Mucosa of descending colon (tissue), 3 donors: ENCODE measurements at regions not wholly inside any gene's neighbourhood (a gene's known extent, or its start where the extent isn't known, plus 50 kb on each side); places are given as distances from the start of the nearest gene placed in this dataset.

Experiments
- ATAC-seq: fragments of 200-7000 bp; cut with Tn5 transposase; one replicate; pipeline ENCODE4 v1.9.1; 2020; ENCODE audit warnings: mild to moderate bottlenecking, moderate library complexity
- DNase-seq, 3 donors: peaks; one replicate each; pipeline ENCODE4 v3.0.0-alpha.2; 2020
- H3K36me3 ChIP-seq: fragments of 200-600 bp; one replicate; pipeline ENCODE4 v1.8.0; 2021; ENCODE audit warnings: low read depth, mild to moderate bottlenecking
- H3K4me1 ChIP-seq: fragments of 200-600 bp; one replicate; pipeline ENCODE4 v1.8.0; 2021; ENCODE audit warnings: low read depth, mild to moderate bottlenecking
- H3K4me3 ChIP-seq: fragments of 200-600 bp; one replicate; pipeline ENCODE4 v1.8.0; 2021; ENCODE audit warnings: mild to moderate bottlenecking
- H3K9me3 ChIP-seq: fragments of 200-600 bp; one replicate; pipeline ENCODE4 v1.8.0; 2021; ENCODE audit warnings: mild to moderate bottlenecking
- CTCF ChIP-seq: fragments of 200-600 bp; IDR thresholded peaks from one replicate; pipeline ENCODE4 v1.8.0; 2022; ENCODE audit warnings: antibody characterized with exemption, mild to moderate bottlenecking
- intact Hi-C, 2 donors: fragments of 100-400 bp; cut with DNase I in 1 of 2; cut with micrococcal nuclease in 1 of 2; formaldehyde crosslinking; loops; one replicate each; pipeline versions ENCODE4 v1.11.0 to v1.11.1; 2022; cut with DNase I, micrococcal nuclease
- donor health status: DM: no; HTN: no; CAD: no; lungs with moderate emphysema.
- donor health status: DM: no; HTN: no; CAD: no.
- donor health status: DM: no; HTN: yes; CAD: no.

- no peak for TF ChIP-seq CTCF
- no peaks in the 10 kb centered on the region for H3K9me3 ChIP-seq
- no peak for ATAC-seq
- H3K4me1 ChIP-seq: no peaks in the 10 kb centered on the region
- intact Hi-C loops: no loop called here
- no peak for DNase-seq
- H3K36me3 ChIP-seq: no peaks in the 10 kb centered on the region
- H3K4me3 ChIP-seq: no peak overlapping the region
Measured at GRCh38 chr11:90453525-90453924, 230.7 kb upstream of the CHORDC1 start.

GRCh38 chr11:90449606-90450005, 226.8 kb upstream of the CHORDC1 start:
- no peak overlapping the region for H3K4me3 ChIP-seq
- H3K36me3 ChIP-seq: no peaks in the 10 kb centered on the region
- ATAC-seq (no peak), DNase-seq (no peak)
- H3K9me3 ChIP-seq: no peaks in the 10 kb centered on the region
- H3K4me1 ChIP-seq: no peaks in the 10 kb centered on the region
- intact Hi-C loops: no loop called here
- no peak for TF ChIP-seq CTCF

GRCh38 chr11:90448256-90448655, 225.4 kb upstream of the CHORDC1 start:
- no peak for ATAC-seq
- TF ChIP-seq CTCF: no peak
- Histone ChIP-seq H3K4me3 (no peak overlapping the region), H3K9me3 (no peaks in the 10 kb centered on the region), H3K36me3 (no peaks in the 10 kb centered on the region), H3K4me1 (no peaks in the 10 kb centered on the region)
- no peak for DNase-seq
- intact Hi-C loops: no loop called here

GRCh38 chr11:90447618-90448017, 224.8 kb upstream of the CHORDC1 start:
- TF ChIP-seq CTCF: no peak
- Histone ChIP-seq H3K4me1 (no peaks in the 10 kb centered on the region), H3K36me3 (no peaks in the 10 kb centered on the region), H3K9me3 (no peaks in the 10 kb centered on the region), H3K4me3 (no peak overlapping the region)
- intact Hi-C loops: no loop called here
- DNase-seq: no peak
- no peak for ATAC-seq

GRCh38 chr11:90446207-90446606, 223.4 kb upstream of the CHORDC1 start:
- Histone ChIP-seq H3K36me3 (no peaks in the 10 kb centered on the region), H3K9me3 (no peaks in the 10 kb centered on the region), H3K4me3 (no peak overlapping the region), H3K4me1 (no peaks in the 10 kb centered on the region)
- TF ChIP-seq CTCF: no peak
- no peak for ATAC-seq
- no peak for DNase-seq
- intact Hi-C loops: no loop called here

GRCh38 chr11:90438069-90438468, 215.2 kb upstream of the CHORDC1 start:
- TF ChIP-seq CTCF: no peak
- DNase-seq: no peak

More at GRCh38 chr11:90438069-90438468, 215.2 kb upstream of the CHORDC1 start:
- Histone ChIP-seq H3K9me3 (no peaks in the 10 kb centered on the region), H3K4me1 (no peaks in the 10 kb centered on the region), H3K36me3 (no peaks in the 10 kb centered on the region), H3K4me3 (no peak overlapping the region)
- intact Hi-C loops: no loop called here
- ATAC-seq: no peak
